Ishikawa (cell line): ENCODE measurements at regions not wholly inside any gene's neighbourhood (a gene's known extent, or its start where the extent isn't known, plus 50 kb on each side); places are given as distances from the start of the nearest gene placed in this dataset.

Experiments used
- CREB1 ChIP-seq: IDR thresholded peaks from 2 replicates; pipeline ENCODE4 v1.6.1; 2012; ENCODE audit warnings: low read depth
- RAD21 ChIP-seq: IDR thresholded peaks from 2 replicates; pipeline ENCODE4 v1.6.1; 2012; ENCODE audit warnings: low read depth
- REST ChIP-seq: IDR thresholded peaks from 2 replicates; pipeline ENCODE4 v1.6.1; 2012; ENCODE audit warnings: low read depth, mild to moderate bottlenecking
- TAF1 ChIP-seq: IDR thresholded peaks from 2 replicates; pipeline ENCODE4 v1.6.1; 2012; ENCODE audit warnings: low read depth, mild to moderate bottlenecking

GRCh38 chr5:163747586-163747985 lies 242.2 kb downstream of the MAT2B start:
- TF ChIP-seq RAD21 (no peak), CREB1 (no peak), TAF1 (no peak), REST (no peak)
